ENCODE measurements at regions not wholly inside any gene's neighbourhood (a gene's known extent, or its start where the extent isn't known, plus 50 kb on each side); places are given as distances from the start of the nearest gene placed in this dataset.
"Not testable (repeated sequence)": the region's sequence is repeated elsewhere in the genome, so short reads cannot be mapped to it uniquely, and the experiment has no call there.

- DNase-seq, result no peak
These were observed 138.6 kb upstream of the KLF12 start for GRCh38 chr13:74272826-74273225.

GRCh38 chr13:74270018-74270417 is 135.8 kb upstream of the KLF12 start:
- DNase-seq, result no peak

GRCh38 chr13:74266861-74267260 is 132.7 kb upstream of the KLF12 start:
- no peak for DNase-seq

GRCh38 chr13:74266309-74266708 is 132.1 kb upstream of the KLF12 start:
- no peak for DNase-seq

- DNase-seq, result no peak
These were observed 130.1 kb upstream of the KLF12 start for GRCh38 chr13:74264333-74264732.

GRCh38 chr13:74260420-74260819 is 126.2 kb upstream of the KLF12 start:
- not testable (repeated sequence) for DNase-seq

DNA sequence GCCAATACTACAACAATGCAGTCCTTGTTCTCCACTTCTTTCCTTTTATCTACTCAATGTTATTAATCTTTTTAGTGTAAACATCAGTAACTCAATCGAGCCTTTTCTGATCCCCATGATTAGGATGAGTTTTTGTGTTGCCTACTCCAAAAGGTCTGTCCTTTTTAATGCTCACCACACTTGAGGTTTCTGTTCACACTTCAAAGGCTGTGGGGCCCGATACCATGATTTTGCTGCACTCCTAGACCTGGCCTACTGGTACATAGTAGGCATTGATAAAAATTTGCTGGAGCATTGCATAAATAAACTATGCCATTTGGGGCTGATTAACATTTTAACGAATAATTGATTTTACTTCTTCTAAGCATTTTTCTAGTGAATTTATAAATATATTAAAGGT is 125.4 kb upstream of the KLF12 start:
- peak in 1 of 5 experiments; percentile 30 for DNase-seq

DNA sequence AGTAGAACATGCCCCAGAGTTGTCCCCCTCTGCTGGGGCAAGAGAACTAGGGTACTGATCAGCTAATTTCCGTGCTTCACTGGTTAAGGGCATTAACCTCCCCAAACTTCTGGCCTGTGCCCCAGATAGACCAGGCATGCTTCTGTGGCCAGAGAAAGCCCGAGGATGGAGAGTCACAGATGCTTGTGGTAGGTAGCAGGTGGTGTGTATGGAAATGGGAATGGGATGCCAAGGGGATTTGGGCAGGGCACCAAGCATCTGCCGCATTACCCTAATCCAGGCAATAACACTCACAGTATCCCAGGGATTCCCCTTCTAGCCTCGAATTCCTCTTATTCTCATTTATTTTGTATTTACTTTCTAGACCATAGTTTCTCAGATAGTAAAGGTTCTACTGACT is 124.8 kb upstream of the KLF12 start:
- no peak for DNase-seq

DNA sequence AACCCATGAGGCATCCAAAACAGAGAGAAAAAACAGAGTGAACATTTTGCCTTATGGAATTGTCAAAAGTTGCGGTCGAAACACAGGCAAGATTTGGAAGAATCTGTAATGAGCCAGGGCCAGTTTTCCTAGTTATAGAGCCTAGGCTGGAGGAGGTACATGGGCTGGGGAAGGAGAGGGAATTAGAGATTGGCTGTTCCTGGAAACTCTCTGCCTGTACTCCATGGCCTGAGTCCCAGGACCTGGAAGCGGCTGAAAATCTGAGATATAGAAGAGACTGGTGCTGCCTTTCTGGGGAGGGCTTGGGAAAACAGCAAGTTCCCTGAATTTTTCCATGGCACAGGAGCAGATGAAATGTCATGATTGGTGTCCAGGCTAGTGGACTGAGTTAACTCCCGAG is 122.8 kb upstream of the KLF12 start:
- DNase-seq, result no peak

DNA sequence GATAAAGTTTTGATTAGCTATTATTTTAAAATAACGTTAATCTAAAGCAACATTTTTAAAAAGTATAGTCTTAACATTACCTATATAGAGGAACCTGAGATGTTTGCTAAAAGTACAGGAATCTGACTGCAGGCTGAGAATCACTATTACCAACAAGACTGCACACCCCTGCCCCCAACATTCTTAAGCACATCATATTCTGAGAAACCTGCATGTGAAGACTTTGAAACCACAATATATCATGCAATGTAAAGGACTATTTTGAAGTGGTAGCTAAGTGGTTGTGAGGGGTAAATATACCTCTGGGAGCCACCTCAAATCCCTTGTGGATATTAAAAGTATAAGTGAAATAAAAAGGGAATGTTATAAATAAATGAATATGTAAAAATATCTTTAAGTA is 119.0 kb upstream of the KLF12 start:
- DNase-seq, result peak in 1 of 5 experiments; percentile 66

- DNase-seq, result no peak
These were observed 117.7 kb upstream of the KLF12 start for GRCh38 chr13:74251778-74252519.

- DNase-seq, result peak in 1 of 5 experiments; percentile 34
These were observed 116.6 kb upstream of the KLF12 start for GRCh38 chr13:74250738-74251190.

DNA sequence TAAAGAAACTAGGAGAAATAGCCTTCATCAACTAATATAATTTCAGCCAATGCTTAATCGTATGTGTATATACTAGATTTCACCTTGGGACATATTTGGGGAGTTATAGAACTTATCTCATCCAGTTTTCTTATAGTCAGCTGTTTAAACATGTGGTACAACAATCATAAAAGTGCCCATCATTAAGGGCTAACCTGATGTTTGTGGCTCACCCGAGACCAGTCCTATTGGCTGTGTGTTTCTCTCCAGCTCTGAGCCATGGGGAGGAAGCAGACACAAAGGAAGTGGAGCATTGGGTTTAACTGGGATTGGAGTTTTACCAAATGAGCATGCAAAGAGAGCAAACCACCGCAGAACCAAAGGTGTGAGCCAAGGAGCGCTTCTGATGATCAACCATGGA is 114.3 kb upstream of the KLF12 start:
- DNase-seq, result no peak

DNA sequence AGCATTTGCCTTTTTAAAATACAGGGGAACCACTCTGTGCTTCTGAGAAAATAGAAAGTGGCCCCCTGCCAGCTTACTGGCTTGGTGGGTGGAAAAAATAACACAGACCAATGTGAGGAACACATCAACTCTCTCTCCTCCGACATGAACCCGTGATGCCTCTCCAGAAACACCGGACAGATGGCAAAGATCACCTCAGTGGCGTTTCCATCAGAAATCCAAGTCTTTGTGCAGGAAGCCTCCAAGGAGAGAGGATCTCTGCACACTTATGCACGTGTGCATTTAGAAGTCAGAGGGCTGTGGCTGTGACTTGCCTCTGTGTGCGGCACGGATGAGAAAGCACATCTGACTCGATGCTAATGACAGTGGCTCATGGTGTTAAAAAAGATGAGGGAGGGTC is 112.3 kb upstream of the KLF12 start:
- DNase-seq, result no peak

GRCh38 chr13:74243637-74244526 is 109.7 kb upstream of the KLF12 start:
- peak in 2 of 5 experiments; percentile 58 to 90 for DNase-seq

DNA sequence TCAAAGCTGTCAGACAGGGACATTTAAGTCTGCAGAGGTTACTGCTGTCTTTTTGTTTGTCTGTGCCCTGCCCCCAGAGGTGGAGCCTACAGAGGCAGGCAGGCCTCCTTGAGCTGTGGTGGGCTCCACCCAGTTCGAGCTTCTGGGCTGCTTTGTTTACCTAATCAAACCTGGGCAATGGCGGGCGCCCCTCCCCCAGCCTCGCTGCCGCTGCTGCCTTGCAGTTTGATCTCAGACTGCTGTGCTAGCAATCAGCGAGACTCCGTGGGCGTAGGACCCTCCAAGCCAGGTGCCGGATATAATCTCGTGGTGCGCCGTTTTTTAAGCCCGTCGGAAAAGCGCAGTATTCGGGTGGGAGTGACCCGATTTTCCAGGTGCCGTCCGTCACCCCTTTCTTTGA is 107.1 kb upstream of the KLF12 start:
- not testable (repeated sequence) for DNase-seq

- DNase-seq, result peak in 2 of 5 experiments; percentile 12 to 85
These were observed 96.8 kb upstream of the KLF12 start for GRCh38 chr13:74230984-74231501.

DNA sequence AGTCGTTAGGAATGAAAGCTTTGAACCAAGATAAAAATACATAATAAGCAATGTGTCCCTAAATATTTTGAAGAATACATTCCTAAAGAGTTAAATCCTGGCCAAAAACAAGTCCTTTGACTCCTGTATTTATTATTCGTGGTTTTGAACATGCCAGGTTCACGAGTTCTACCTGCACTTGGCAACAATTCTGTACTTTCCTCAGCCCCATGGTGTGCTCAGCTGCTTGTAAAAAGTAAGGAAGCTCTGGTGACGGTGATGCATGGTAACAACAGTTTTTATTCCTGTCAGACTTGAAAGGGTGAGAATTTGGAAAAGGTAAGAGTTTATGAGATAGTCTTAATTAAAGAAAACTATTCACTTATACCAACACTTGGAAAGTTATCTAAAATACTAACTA is 95.0 kb upstream of the KLF12 start:
- DNase-seq, result no peak

- DNase-seq, result no peak
These were observed 93.4 kb upstream of the KLF12 start for GRCh38 chr13:74227476-74228158.

- DNase-seq, result no peak
These were observed 92.7 kb upstream of the KLF12 start for GRCh38 chr13:74226791-74227475.

DNA sequence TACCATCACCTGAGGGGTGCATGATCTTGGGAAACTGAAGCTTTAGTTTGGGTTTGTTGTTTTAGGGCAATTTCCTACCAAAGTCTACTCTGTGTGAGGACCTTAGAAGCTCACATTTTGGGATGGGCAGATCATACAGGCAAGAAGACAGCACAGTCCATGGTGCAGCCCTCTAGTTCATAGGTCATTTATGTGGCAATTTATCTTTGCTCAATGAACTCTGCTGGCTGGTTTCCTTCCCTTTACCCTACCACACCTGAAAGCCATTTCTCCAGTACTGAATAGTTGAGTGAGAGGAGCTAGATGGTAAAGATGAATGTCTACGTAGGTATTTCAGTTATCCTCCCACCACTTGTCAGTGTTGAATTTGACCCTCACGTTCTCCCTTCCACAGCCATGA is 87.5 kb upstream of the KLF12 start:
- no peak for DNase-seq

DNA sequence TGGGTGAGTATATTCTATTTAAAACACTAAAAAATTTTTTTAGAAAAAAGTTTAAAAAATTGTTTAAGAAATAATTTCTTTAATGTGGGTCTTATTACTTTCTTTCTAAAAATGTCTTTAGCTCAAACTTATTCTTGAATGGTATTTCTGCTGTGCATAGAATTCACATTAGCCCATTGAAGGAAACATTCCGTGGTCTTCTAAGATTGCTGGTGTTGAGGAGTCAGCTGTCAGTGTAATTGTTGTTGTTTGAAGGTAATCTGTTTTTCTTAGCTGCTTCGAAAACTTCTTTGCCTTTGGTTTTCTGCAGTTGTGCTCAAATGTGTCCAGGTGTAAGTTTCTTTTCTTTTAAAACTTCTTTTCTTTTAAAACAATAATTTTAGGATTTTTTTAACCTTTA is 85.4 kb upstream of the KLF12 start:
- no peak for DNase-seq
